COLO829 (cell line): ENCODE measurements at regions not wholly inside any gene's neighbourhood (a gene's known extent, or its start where the extent isn't known, plus 50 kb on each side); places are given as distances from the start of the nearest gene placed in this dataset.
"Not testable (repeated sequence)": the region's sequence is repeated elsewhere in the genome, so short reads cannot be mapped to it uniquely, and the experiment has no call there.

ENCODE experiments used
- DNase-seq: peaks from one replicate; pipeline ENCODE4 v3.0.0; 2012; ENCODE audit warnings: low spot score

DNA sequence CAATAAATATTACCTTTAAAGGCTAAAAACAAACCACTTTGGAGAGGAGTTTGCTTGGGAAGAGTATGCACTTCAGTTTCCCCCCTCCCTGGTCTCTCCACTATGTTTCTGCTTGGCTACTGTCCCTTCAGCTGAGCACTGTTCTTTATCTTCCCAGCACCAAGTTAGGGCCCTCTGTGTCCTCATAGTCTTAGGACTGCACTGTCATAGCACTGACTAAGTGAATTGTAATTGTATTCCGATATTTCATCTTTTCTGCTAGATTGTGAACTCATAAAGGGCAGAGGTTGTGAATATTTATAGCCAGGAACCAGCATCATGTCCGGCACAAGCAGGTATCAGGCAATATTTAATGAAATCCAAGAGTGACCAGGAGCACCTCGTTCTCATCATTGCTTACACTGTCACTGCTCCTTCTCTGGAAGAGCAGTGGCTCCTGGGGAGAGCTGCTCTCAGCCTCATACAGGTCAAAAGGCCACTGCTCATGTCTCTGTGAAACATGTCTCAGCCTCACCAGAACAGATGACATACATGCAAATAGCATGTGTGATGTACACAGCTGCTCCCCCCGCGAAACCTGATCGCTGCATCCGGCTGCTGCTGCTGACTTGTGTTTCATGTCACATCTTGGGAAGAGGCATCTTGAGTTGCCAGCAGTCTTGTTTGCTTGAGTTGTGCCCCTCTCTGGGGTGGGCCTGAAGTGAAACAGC is 279.7 kb upstream of the MSX2 start:
- DNase-seq: no peak

DNA sequence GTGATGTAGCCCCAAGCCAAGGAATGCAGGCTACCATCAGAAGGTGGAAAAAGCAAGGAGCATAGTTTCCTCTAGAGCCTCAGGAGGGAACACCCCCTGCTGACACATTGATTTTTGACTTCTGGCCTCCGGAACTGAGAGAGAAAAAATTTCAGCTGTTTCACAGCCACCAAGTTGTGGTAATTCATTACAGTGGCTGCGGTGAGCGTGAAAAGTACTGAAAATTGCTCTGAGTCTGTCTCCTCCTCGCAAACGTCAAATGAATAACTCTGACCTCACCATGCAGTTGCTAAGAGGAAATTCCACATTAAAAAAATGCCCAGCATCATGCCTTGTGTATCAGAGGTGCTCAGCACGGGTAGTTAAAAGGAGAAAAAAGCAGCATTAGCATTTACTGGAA is 277.9 kb upstream of the MSX2 start:
- no peak for DNase-seq

DNA sequence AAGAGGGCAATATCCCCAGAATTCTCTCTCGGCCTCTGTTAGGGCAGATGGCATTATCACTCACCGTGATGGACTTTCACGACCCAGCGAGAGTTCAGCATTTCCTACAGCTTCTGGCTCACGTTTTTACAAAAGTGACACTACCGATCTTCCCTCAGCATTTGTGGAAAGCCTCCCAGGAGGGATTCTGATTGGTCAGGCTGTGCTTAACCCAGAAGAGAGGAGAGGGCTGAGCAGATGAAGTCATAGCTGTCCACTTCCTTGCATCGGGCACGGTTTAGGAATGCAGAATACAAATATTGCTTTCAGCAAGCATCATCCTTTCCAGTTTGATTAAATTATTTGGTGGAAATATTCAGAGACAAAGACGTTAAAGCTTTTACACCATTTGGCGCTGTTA is 277.4 kb upstream of the MSX2 start:
- DNase-seq: no peak

DNA sequence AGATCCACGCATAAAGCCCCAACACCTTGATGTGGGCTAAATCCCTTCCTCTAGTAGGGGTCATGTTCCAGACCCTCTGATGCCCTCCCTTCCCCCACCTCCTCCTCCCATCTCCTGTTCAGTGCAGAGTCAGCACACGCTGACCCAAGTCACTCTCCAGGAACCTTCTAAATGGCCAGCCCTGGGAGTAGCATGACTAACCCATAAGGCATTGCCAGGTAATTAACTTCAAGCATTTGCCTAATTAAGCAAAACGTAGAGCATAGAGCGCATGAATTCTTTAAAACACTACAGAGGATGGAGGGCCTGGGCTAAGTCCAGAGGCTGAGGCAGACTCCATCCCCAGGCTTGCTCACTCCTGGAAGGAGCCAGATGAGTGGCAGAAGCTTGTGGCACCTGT is 276.3 kb upstream of the MSX2 start:
- DNase-seq: no peak

DNA sequence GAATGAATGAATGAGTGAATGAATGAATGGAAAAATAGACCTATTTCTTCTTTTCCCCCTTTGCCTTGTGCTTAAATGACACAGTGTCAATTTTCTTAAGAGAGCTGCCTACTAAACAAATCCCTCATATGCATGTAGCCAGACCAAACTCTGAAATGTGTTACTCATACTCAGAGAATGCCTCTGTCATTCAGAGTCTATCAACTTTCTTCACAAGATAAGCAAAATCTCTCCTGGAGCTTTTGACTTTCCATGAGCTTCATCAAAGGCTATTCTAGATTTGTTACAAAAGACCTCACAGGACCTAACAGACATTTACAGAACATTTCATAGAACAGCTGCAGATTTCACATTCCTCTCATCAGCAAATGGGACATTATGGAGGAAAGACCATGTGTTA is 275.7 kb upstream of the MSX2 start:
- DNase-seq: no peak

DNA sequence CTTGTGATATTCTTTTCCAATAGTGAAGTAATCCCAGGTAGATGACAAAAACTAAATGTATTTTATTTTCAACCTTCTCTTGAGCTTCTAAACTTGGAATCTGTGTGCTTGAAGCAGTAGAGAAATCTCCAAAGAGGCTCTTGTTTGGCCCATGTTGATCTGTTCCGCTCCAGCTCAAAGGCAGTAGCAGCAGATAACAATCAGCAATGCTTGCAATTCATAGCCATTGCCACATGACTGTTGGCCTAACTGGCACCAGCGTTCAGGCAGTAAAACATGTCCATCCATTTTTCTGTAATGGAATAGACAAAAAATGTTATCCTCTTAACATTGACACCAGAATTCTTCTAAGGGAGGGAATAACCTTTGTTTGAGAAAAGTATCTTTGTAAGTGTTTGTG is 270.7 kb upstream of the MSX2 start:
- DNase-seq: no peak

DNA sequence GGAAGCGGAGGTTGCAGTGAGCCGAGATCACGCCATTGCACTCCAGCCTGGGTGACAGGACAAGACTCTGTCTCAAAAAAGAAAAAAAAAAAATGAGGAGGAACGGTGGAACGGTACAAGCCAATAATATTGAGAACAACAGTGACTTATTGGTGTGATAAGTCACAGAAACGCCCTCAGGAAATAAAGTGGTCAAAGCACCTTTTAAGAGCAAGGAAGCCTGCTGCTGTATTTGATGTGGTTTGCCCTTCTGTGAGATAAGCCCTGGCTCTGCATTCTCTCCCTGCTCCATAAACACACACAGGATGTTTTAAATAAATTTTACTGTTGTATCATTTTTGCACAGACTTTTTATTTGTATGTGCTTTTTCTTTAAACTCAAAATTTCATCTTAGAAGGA is 269.9 kb upstream of the MSX2 start:
- DNase-seq: no peak

DNA sequence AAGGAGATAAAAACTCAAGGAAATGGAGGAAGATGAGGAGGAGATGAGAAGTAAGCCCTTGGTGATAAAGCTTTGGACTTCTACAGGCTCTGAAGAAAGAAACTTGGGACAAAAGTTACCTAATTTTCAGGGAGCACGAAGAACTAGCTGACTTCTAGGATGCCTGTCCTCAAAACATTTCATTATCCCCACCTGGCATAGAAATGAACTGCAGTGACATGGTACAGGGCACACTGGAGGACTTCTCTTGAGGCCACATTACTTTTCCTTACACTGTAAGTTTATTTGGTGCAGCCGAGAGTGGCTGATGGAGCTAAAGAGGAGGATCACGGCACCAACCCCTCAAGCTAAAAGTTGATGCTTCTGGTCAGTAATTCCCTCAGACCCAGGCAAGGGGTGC is 269.5 kb upstream of the MSX2 start:
- DNase-seq: no peak

DNA sequence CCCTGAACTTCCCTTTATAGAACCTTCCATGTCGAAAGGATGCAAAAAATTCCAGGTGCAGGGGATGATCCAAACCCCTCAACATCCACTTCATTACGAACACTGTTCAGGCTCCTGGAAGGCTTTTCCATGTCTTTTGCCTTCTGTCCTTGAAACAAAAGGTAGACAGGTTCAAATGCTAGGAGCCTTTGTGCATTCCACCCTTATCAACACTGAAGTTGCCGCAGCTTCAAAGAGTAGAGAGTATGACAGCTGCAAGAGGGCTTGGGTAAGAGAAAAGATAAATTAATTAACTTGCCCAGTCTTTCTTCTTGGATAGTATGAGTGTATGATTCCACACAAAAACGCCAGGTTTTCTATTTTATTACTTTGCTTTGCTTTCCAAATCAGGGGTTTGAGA is 269.1 kb upstream of the MSX2 start:
- no peak for DNase-seq

DNA sequence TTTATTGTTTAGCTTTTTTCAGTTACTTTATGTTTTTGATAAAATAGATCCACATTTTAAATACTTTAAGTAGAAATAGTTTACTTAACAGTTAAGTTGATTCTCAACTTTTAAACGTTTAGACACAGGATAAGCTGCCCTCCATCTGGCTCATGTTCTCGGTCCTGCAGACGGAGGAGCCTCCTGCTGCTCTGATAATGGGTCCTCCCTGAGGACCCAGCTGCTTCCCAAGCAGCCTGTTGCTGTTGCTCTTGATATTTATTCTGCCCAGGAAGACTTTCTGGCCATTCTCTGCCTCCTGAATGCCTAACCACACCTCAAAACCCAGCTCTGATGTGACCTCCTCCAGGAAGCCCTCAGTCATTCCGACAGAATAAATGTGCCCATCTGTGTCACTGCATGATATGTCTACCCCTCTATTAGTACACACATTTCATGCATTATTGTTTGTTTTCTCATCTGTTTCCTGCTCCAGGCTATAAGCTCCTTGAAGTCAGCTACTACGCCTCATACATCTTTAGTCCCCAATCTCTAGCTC is 267.2 kb upstream of the MSX2 start:
- no peak for DNase-seq

DNA sequence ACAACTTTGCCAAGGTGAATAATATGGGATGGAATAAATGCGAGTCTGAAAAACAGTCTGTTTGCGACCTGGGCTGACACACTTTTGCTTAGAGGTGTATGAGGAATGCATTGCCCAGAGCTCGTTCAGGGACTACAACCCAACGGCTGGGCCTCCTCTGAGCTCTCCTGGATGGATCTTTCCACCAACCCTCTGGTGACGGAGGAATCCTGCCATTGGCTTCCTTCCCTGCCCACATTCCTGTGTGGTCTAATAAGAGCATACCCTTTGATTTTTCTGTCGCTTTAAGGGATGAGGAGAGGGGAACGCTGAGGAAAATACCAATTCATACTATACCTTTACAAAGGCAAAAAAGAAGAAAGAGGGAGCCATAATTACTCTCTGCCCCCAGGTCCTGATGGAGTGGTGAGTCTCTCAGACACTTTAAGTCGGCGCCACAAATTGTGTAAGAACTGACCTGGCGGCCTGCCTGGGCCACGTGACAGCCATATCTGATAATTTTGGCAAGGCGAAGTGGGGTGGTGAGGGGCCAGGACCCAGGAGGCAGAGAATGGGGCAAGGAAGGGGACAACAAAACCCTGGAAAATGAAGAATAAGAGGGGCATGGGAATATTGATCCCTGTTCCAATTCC is 265.2 kb upstream of the MSX2 start:
- no peak for DNase-seq

DNA sequence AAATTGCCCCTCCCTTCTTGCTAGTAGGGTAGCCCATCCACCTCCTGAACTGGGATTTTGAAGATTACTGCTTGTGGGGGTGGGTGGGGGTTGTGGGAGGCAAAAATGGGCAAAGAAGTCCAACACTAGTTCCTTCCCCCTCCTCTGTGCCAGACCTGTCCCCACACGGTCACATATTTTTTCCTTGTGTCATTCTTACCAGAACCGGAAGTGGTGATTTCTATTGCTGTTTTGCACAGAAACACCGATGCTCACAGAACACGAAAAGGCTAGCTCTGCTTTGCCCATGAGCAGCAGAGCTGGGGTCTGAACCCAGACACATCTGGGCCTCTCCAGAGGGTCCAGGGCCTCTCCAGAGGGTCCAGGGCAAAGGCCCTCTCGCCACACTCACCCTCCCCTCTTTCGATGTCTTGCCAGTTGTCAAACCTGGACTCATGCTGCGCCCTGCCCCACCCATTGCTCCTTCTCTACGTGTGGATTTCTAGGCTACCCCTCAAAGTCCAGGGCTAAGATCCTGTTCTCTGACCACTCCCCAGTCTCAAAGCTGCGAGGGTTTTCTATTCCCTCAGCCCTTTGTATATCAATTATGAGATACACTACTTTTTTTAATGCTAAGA is 264.4 kb upstream of the MSX2 start:
- DNase-seq: no peak

DNA sequence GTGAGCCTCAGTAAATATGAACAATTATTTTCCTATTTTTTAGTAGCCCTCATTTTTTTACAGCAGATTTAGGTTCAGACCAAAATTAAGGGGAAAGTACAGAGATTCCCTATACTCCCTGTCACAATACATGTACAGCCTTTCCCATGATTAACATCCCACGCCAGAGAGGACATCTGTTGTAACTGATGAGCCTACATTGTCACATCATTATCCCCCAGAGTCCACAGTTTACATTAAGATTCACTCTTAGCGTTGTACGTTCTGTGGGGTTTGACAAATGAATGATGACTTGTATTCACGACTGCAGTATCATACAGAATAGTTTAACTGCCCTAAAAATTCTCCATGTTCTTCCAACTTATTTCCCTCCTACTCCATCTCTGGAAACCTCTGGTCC is 262.3 kb upstream of the MSX2 start:
- DNase-seq: no peak

DNA sequence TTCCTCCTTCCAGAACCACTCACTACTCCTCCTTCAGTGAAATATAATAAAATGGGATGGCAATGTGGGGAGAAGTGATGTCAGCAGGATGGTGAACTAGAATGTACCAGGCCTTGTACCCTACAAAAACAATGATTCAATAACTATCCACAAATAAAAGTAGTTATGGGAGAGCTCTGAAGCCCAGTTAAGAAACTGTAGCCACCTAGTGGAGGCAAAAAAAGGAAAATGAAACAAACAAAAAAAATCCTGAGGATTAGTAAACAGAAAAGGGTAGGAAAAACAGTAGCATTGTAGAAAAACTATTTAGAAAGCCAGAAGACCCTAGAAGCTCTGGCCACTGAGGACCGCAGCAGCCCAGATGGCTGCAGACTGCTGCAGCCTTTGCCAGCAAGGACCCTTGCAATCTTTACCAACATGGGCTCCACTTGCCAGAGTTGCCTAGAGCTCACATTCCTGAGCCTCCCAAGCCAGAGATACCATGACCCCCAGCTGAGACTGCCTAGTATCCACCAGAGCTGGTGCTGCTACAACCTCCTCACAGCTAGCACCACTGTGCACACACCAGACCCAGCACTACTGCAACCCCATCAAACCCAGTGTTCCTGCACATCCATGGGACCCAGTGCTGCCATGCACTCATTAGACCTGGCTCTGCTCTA is 259.7 kb upstream of the MSX2 start:
- DNase-seq: no peak

DNA sequence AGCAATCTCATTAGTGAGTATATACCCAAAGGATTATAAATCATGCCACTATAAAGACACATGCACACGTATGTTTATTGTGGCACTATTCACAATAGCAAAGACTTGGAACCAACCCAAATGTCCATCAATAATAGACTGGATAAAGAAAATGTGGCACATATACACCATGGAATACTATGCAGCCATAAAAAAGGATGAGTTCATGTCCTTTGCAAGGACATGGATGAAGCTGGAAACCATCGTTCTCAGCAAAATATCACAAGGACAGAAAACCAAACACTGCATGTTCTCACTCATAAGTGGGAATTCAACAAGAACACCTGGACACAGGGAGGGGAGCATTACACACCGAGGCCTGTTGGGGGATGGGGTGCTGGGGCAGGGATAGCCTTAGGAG is 252.9 kb upstream of the MSX2 start:
- not testable (repeated sequence) for DNase-seq

DNA sequence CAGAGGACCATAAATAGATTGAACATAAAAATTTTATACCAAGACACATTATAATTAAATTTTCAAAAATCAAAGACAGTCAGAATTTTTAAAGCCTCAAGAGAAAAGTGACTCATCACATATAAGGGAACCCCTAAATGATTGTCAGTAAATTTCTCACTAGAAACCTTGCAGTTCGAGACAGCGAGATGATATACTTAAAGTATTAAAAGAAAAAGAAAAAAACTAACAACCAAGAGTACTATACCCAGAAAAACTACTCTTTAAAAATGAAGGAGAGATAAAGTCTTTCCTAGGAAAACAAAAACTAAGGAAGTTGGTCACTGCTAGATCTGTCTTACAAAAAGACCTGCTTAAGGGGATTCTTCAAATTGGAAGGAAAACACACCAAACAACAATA is 251.4 kb upstream of the MSX2 start:
- no peak for DNase-seq

DNA sequence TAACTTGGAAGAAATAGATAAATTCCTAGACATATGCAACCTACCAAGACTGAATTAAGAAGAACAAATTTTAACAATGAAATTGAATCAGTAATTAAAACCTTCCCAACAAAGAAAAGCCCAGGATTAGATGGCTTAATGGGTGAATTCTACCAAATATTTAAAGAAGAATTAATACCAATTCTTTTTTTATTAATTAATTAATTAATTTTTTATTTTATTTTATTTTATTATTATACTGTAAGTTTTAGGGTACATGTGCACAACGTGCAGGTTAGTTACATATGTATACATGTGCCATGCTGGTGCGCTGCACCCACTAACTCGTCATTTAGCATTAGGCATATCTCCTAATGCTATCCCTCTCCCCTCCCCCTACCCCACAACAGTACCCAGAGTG is 248.4 kb upstream of the MSX2 start:
- not testable (repeated sequence) for DNase-seq

DNA sequence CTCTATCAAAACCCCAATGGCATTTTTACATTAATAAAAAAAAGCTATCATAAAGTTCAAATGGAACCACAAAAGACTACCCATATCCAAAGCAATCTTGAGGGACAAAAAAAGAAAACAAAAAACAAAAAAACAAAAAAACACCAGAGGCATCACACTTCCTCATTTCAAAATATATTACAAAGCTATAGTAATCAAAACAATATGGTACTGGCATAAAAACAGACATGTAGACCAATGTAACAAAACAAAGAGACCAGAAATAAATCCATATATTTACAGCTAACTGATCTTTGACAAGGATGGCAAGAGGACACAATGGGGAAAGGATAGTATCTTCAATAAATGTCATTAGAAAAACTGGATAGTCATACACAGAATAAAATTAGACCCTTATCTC is 245.1 kb upstream of the MSX2 start:
- no peak for DNase-seq

DNA sequence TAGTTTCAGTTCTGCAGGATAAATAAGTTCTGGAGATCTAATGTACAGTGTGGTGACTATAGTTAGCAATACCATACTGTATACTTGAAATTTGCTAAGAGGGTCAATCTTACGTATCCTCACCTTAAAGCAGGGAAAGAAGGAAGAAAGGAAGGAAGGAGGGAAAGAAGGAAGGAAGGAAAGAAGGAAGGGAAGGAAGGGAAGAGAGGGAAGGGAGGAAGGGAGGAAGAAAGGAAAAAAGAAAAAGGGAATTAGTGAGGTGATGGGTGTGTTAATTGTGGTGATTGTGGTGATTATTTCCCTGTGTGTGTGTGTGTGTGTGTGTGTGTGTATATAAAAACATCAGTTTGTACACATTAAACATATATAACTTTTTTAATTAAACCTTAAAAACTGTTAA is 242.6 kb upstream of the MSX2 start:
- DNase-seq: no peak

DNA sequence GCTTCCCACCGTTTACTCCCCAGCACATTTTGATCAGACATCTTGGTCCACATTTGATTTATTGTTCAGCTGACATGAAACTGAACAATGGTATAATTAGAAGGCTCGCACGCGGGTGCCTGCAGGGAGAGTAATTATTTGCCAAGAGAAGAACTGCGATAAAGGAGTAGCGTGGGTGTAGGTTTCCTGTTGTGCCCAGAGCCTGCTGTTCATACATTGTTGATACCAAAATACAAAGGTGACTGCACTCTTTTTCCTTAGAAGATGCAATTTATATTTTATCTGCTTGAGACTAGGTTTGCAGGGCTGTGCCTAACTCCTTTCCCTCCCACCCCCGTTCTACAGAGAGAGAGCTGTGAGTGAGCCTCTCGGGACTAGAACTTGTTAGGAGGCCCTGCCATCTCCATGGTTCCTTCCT is 241.8 kb upstream of the MSX2 start:
- no peak for DNase-seq

DNA sequence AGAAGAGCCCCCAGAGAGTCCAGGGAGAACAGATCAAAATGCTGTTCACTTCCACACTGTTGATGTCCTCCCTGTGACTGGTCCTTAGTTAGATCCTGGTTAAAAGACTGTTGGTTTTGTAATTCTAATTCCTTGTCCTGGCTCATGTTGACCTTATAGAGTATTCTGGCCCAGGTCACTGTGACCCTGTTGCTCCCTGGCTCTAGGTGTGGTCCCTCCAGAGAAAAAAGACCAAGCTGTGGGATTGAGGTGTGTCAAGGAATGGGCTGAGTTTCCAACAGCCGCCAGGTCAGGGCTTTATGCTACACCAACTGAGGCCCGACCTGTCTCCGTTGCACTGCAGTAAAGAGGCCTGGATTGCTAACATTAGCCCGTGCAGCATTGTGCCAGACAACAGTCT is 241.0 kb upstream of the MSX2 start:
- DNase-seq: no peak

DNA sequence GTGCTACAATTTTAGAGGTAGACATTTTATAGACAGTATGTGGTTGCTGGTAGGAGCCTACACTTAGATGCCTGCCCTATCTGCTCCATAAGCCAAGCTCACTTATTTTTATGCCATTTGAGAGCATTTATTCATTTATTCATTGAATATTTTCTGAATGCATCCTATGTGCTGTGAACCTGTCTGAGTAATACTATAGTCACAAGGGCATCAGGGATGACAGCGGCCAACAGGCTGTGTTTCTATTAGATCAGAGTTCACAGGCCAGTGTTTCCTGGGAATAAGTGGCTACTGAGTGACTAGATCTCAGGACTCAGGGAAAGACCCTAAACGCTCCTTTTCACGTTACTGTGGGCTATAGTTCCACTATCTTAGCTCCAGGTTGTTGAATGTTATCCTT is 235.2 kb upstream of the MSX2 start:
- no peak for DNase-seq
